ENCODE measurements at regions not wholly inside any gene's neighbourhood (a gene's known extent, or its start where the extent isn't known, plus 50 kb on each side); places are given as distances from the start of the nearest gene placed in this dataset.

- no peak overlapping the region for H3K27ac Mint-ChIP-seq
- H3K27me3 Mint-ChIP-seq = peaks cover 2% of the 10 kb centered on the region
- no peaks in the 10 kb centered on the region for H3K36me3 Mint-ChIP-seq
- peak overlapping the region; percentile 85 for H3K4me3 Mint-ChIP-seq
- peaks cover 12% of the 10 kb centered on the region for H3K4me1 Mint-ChIP-seq (ENCODE audit: low read depth)
- no peaks in the 10 kb centered on the region for H3K9me3 Mint-ChIP-seq (ENCODE audit: low read depth)
Observed at GRCh38 chr6:108782179-108783041, 65.8 kb upstream of the ARMC2 start.

- H3K4me1 Mint-ChIP-seq (ENCODE audit: low read depth) = peaks cover 12% of the 10 kb centered on the region
- H3K36me3 Mint-ChIP-seq = no peaks in the 10 kb centered on the region
- peaks cover 2% of the 10 kb centered on the region for H3K27me3 Mint-ChIP-seq
- no peak overlapping the region for H3K27ac Mint-ChIP-seq
- no peaks in the 10 kb centered on the region for H3K9me3 Mint-ChIP-seq (ENCODE audit: low read depth)
- no peak overlapping the region for H3K4me3 Mint-ChIP-seq
Observed at GRCh38 chr6:108785653-108786052, 62.6 kb upstream of the ARMC2 start.

- no peaks in the 10 kb centered on the region for H3K9me3 Mint-ChIP-seq (ENCODE audit: low read depth)
- no peaks in the 10 kb centered on the region for H3K4me1 Mint-ChIP-seq (ENCODE audit: low read depth)
- H3K36me3 Mint-ChIP-seq = no peaks in the 10 kb centered on the region
- no peaks in the 10 kb centered on the region for H3K27me3 Mint-ChIP-seq
- no peak overlapping the region for H3K4me3 Mint-ChIP-seq
- no peak overlapping the region for H3K27ac Mint-ChIP-seq
Observed at GRCh38 chr6:108788416-108788815, 59.8 kb upstream of the ARMC2 start.

GRCh38 chr6:108789475-108789874 lies 58.7 kb upstream of the ARMC2 start:
- H3K9me3 Mint-ChIP-seq (ENCODE audit: low read depth) = no peaks in the 10 kb centered on the region
- no peaks in the 10 kb centered on the region for H3K4me1 Mint-ChIP-seq (ENCODE audit: low read depth)
- H3K27ac Mint-ChIP-seq = no peak overlapping the region
- H3K4me3 Mint-ChIP-seq = no peak overlapping the region
- no peaks in the 10 kb centered on the region for H3K36me3 Mint-ChIP-seq
- H3K27me3 Mint-ChIP-seq = no peaks in the 10 kb centered on the region

GRCh38 chr6:108791700-108792099 lies 56.5 kb upstream of the ARMC2 start:
- no peaks in the 10 kb centered on the region for H3K9me3 Mint-ChIP-seq (ENCODE audit: low read depth)
- H3K4me3 Mint-ChIP-seq = no peak overlapping the region

GRCh38 chr6:108793516-108794251 lies 54.5 kb upstream of the ARMC2 start:
- Mint-ChIP-seq H3K4me1 (ENCODE audit: low read depth) (peaks cover 9% of the 10 kb centered on the region), H3K27me3 (no peaks in the 10 kb centered on the region)

More at GRCh38 chr6:108791700-108792099, 56.5 kb upstream of the ARMC2 start:
- Mint-ChIP-seq H3K36me3 (no peaks in the 10 kb centered on the region), H3K4me1 (ENCODE audit: low read depth) (no peaks in the 10 kb centered on the region), H3K27me3 (no peaks in the 10 kb centered on the region), H3K27ac (no peak overlapping the region)

GRCh38 chr6:108795122-108795521 lies 53.1 kb upstream of the ARMC2 start:
- H3K27ac Mint-ChIP-seq = no peak overlapping the region
- H3K4me3 Mint-ChIP-seq = no peak overlapping the region
- no peaks in the 10 kb centered on the region for H3K27me3 Mint-ChIP-seq
- no peaks in the 10 kb centered on the region for H3K9me3 Mint-ChIP-seq (ENCODE audit: low read depth)
- no peaks in the 10 kb centered on the region for H3K36me3 Mint-ChIP-seq
- peaks cover 21% of the 10 kb centered on the region for H3K4me1 Mint-ChIP-seq (ENCODE audit: low read depth)

More at GRCh38 chr6:108793516-108794251, 54.5 kb upstream of the ARMC2 start:
- H3K27ac Mint-ChIP-seq = no peak overlapping the region
- H3K4me3 Mint-ChIP-seq = no peak overlapping the region
- no peaks in the 10 kb centered on the region for H3K9me3 Mint-ChIP-seq (ENCODE audit: low read depth)
- no peaks in the 10 kb centered on the region for H3K36me3 Mint-ChIP-seq

GRCh38 chr6:108795814-108796213 lies 52.4 kb upstream of the ARMC2 start:
- H3K36me3 Mint-ChIP-seq = no peaks in the 10 kb centered on the region
- no peaks in the 10 kb centered on the region for H3K9me3 Mint-ChIP-seq (ENCODE audit: low read depth)
- no peak overlapping the region for H3K4me3 Mint-ChIP-seq
- no peaks in the 10 kb centered on the region for H3K27me3 Mint-ChIP-seq
- no peak overlapping the region for H3K27ac Mint-ChIP-seq
- peaks cover 21% of the 10 kb centered on the region for H3K4me1 Mint-ChIP-seq (ENCODE audit: low read depth)

- Mint-ChIP-seq H3K27ac (no peak overlapping the region), H3K36me3 (no peaks in the 10 kb centered on the region), H3K9me3 (ENCODE audit: low read depth) (no peaks in the 10 kb centered on the region), H3K4me1 (ENCODE audit: low read depth) (peaks cover 21% of the 10 kb centered on the region), H3K27me3 (no peaks in the 10 kb centered on the region), H3K4me3 (no peak overlapping the region)
Observed at GRCh38 chr6:108796875-108797274, 51.3 kb upstream of the ARMC2 start.

- H3K36me3 Mint-ChIP-seq = no peaks in the 10 kb centered on the region
- no peaks in the 10 kb centered on the region for H3K9me3 Mint-ChIP-seq (ENCODE audit: low read depth)
- H3K27me3 Mint-ChIP-seq = no peaks in the 10 kb centered on the region
- peaks cover 21% of the 10 kb centered on the region for H3K4me1 Mint-ChIP-seq (ENCODE audit: low read depth)
- H3K27ac Mint-ChIP-seq = peak overlapping the region; percentile 17
- peak overlapping the region; percentile 68 for H3K4me3 Mint-ChIP-seq
Observed at GRCh38 chr6:108797951-108798669, 50.1 kb upstream of the ARMC2 start.
